HFF-Myc (cell line): ENCODE measurements at regions not wholly inside any gene's neighbourhood (a gene's known extent, or its start where the extent isn't known, plus 50 kb on each side); places are given as distances from the start of the nearest gene placed in this dataset.

Experiments used
- DNase-seq: peaks from one replicate; pipeline ENCODE4 v3.0.0-alpha.2; 2011; ENCODE audit warnings: low read depth; ENCODE audit errors: extremely low read depth
- H3K4me3 ChIP-seq: replicated peaks from 2 replicates; pipeline ENCODE4 v1.5.1; 2011; ENCODE audit warnings: low read depth, mild to moderate bottlenecking, control low read depth, low read length
- CTCF ChIP-seq: IDR thresholded peaks from 2 replicates; pipeline ENCODE4 v1.5.1; 2012; ENCODE audit warnings: mild to moderate bottlenecking, low read depth, low read length, control low read depth; ENCODE audit errors: missing control alignments

DNA sequence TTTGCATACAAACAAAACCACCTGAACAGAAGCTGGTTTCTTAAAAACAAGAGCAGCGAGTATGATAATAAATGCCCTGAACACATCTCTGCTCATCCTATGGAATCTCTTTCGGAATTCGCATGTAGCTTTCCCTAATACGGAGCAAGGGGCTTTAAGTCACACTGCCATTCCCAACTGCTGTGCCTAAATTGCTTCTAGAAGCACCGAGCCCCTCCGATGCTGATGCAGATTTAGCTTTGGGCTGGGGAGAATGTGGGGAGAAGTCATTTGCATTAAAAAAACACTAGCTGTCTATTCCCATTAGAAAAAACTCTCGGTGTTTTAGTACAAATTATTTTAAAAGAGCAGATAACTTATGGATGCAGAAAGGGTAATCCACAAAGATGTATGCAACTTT is 76.9 kb downstream of the CD83 start:
- no peak for DNase-seq
- no peak for TF ChIP-seq CTCF

DNA sequence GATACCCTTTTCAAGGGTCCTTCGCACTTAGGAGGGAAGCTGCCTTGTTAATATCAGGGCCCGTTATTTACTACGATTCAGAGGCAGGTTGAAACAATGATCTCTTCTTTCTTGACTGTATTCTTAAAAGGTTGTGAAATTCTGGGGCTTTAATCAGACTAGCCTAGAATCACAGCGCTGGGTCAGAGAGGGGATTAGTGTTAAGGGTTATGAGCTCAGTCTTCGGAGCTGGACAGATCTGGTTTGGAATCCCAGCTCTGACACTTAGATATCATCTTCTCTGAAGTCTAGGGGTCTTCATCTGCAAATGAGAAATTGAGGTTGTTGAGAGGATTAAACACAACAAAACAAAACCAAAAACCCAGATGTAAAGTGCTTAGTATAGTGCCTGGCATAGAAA is 77.4 kb downstream of the CD83 start:
- H3K4me3 ChIP-seq = no peak overlapping the region
- DNase-seq = no peak
- no peak for TF ChIP-seq CTCF

More for the DNA sequence above, 76.9 kb downstream of the CD83 start:
- H3K4me3 ChIP-seq = no peak overlapping the region

- no peak for DNase-seq
- H3K4me3 ChIP-seq = no peak overlapping the region
- no peak for TF ChIP-seq CTCF
These were observed 78.5 kb downstream of the CD83 start for GRCh38 chr6:14196026-14196425.

DNA sequence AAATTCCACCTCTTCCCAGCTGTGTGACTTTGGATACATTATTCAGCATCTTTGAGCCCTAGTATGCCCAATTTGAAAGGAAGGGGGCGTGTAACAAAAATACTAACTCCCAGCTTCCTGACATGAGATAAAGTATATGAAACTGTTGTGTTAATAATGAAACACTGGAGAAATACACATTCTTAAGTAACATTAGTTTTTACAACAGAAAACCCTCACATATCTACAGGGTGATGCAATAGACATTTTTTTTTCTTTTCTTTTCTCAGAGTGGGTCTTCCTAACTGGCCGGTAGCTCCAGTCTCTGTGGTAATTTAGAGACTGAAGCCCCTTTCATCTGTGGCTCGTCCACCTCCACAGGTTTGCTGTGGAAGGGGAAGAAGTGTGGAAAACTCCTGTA is 79.5 kb downstream of the CD83 start:
- TF ChIP-seq CTCF = no peak
- no peak for DNase-seq
- H3K4me3 ChIP-seq = no peak overlapping the region

- peak; percentile 25 for DNase-seq
- H3K4me3 ChIP-seq = no peak overlapping the region
- TF ChIP-seq CTCF = no peak
These were observed 82.5 kb downstream of the CD83 start for GRCh38 chr6:14200047-14200446.

DNA sequence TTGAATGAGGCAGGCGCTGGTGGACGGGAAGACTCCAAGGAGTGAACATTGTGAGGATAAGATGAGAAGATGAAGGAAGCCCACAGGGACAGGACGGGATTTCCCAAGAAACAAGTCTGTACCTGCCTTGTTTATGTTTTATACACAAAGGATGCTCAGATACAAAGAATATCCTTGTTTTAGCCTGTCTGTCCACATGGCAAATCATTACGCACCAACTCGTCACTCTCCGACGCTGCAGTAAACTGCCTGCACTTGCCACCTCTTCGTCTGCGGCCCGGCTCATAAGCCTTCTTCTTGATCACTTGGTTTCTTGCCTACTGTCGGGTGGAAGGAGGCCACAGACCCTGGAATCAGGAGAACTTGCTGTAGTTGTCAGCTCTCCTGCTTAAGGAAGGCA is 85.4 kb downstream of the CD83 start:
- no peak overlapping the region for H3K4me3 ChIP-seq
- TF ChIP-seq CTCF = no peak
- DNase-seq = no peak

DNA sequence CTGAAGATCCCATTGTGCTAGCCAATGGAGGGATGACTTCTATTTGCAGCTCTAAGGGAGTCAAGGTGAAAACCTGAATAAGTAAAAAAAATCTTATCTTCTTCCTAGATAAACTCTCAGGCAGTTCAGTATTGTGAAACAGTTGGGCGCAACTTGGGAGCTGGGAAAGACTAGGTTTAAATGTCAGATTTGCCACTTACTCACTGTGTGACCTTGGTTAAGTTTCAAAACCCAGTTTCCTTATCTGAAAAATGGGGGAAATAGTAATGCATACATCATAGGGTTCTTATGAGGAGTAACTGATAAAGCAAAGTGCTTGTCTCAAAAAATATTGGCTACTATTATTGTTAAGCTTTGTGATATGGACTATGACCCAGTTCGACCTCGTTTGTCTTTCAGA is 88.8 kb downstream of the CD83 start:
- TF ChIP-seq CTCF = no peak
- no peak for DNase-seq
- H3K4me3 ChIP-seq = no peak overlapping the region
